IMR-90 (cell line): ENCODE measurements at regions not wholly inside any gene's neighbourhood (a gene's known extent, or its start where the extent isn't known, plus 50 kb on each side); places are given as distances from the start of the nearest gene placed in this dataset.

ENCODE experiments used
- ATAC-seq: fragments of 200-7000 bp; cut with Tn5 transposase; 2 replicates; pipeline ENCODE4 v1.9.1; 2020; ENCODE audit warnings: low read depth, mild to moderate bottlenecking, moderate library complexity
- BruUV-seq: library from RNA; stranded (reverse); fragments of 400-500 nt; replicated peaks from 2 replicates; lab custom pipeline; 2021; lab: Mats Ljungman, UMichigan
- CTCF ChIA-PET: fragments of 300-600 bp; formaldehyde crosslinking; extraction: SDS; loops from one replicate; lab custom pipeline; 2021; ENCODE audit warnings: antibody characterized with exemption; lab: Yijun Ruan, JAX
- POLR2A ChIA-PET: fragments of 300-600 bp; sonication (Branson Sonifier 250); formaldehyde crosslinking; loops from one replicate; lab custom pipeline; 2022; ENCODE audit warnings: antibody characterized with exemption; ENCODE audit not compliant: unreplicated experiment; lab: Charles Lee
- DNase-seq: peaks from one replicate; pipeline ENCODE4 v3.0.0; 2013
- H2AFZ ChIP-seq: replicated peaks from 2 replicates; pipeline ENCODE3; 2013; ENCODE audit warnings: low read length, mild to moderate bottlenecking; ENCODE audit not compliant: poor library complexity
- H2AK5ac ChIP-seq: 2 replicates; pipeline ENCODE4 v1.6.1; 2013; ENCODE audit warnings: low read depth, low read length, inconsistent platforms
- H2AK9ac ChIP-seq: replicated peaks from 2 replicates; pipeline ENCODE3; 2013; ENCODE audit warnings: mild to moderate bottlenecking, low read depth, low read length, moderate library complexity; ENCODE audit not compliant: poor library complexity
- H2BK120ac ChIP-seq: 2 replicates; pipeline ENCODE4 v1.6.1; 2013; ENCODE audit warnings: low read depth, low read length, inconsistent platforms
- H2BK15ac ChIP-seq: 3 replicates; pipeline ENCODE4 v1.6.1; 2013; ENCODE audit warnings: low read depth, low read length, inconsistent platforms
- H2BK20ac ChIP-seq: 2 replicates; pipeline ENCODE4 v1.6.1; 2013; ENCODE audit warnings: low read depth, mild to moderate bottlenecking, inconsistent platforms, low read length, moderate library complexity
- H2BK5ac ChIP-seq: 2 replicates; pipeline ENCODE4 v1.6.1; 2013; ENCODE audit warnings: mild to moderate bottlenecking, low read depth, low read length, inconsistent platforms; ENCODE audit not compliant: poor library complexity, severe bottlenecking
- H3K14ac ChIP-seq: replicated peaks from 2 replicates; pipeline ENCODE4 v1.6.1; 2013; ENCODE audit warnings: low read depth, low read length, inconsistent platforms
- H3K18ac ChIP-seq: 2 replicates; pipeline ENCODE4 v1.6.1; 2013; ENCODE audit warnings: low read depth, low read length, control low read depth
- H3K23ac ChIP-seq: 2 replicates; pipeline ENCODE4 v1.6.1; 2013; ENCODE audit warnings: low read depth, low read length, inconsistent platforms
- H3K27ac ChIP-seq: 2 replicates; pipeline ENCODE4 v1.5.1; 2013; ENCODE audit warnings: mild to moderate bottlenecking, control low read depth, low read length; ENCODE audit not compliant: insufficient read depth
- H3K27me3 ChIP-seq: 2 replicates; pipeline ENCODE4 v1.6.1; 2013; ENCODE audit warnings: low read length; ENCODE audit not compliant: control insufficient read depth, insufficient read depth
- H3K36me3 ChIP-seq: 2 replicates; pipeline ENCODE4 v1.6.1; 2013; ENCODE audit warnings: low read length, mixed read lengths; ENCODE audit not compliant: control insufficient read depth, insufficient read depth
- H3K4ac ChIP-seq: 2 replicates; pipeline ENCODE4 v1.6.1; 2013; ENCODE audit warnings: low read depth, low read length, inconsistent platforms
- H3K4me1 ChIP-seq: 2 replicates; pipeline ENCODE4 v1.6.1; 2013; ENCODE audit warnings: low read length, mixed read lengths; ENCODE audit not compliant: control insufficient read depth, insufficient read depth
- H3K4me2 ChIP-seq: 2 replicates; pipeline ENCODE4 v1.6.1; 2013; ENCODE audit warnings: low read depth, mild to moderate bottlenecking, control low read depth, low read length, moderate library complexity
- H3K4me3 ChIP-seq: 2 replicates; pipeline ENCODE4 v1.5.1; 2013; ENCODE audit warnings: low read depth, mild to moderate bottlenecking, control low read depth, low read length, moderate library complexity; ENCODE audit not compliant: insufficient read depth
- H3K56ac ChIP-seq: 2 replicates; pipeline ENCODE4 v1.6.1; 2013; ENCODE audit warnings: low read length, inconsistent platforms; ENCODE audit not compliant: insufficient read depth; ENCODE audit errors: extremely low read depth
- H3K79me1 ChIP-seq, 2 experiments: 2 replicates each; pipeline ENCODE4 v1.6.1; 2013; ENCODE audit warnings: low read length in 2 of 2, inconsistent platforms in 1 of 2, low read depth in 1 of 2
- H3K9ac ChIP-seq: 2 replicates; pipeline ENCODE4 v1.6.1; 2013; ENCODE audit warnings: low read depth, low read length, control low read depth
- H3K9me1 ChIP-seq: 2 replicates; pipeline ENCODE4 v1.6.1; 2013; ENCODE audit warnings: low read length, inconsistent platforms; ENCODE audit not compliant: insufficient read depth
- H3K9me3 ChIP-seq: 2 replicates; pipeline ENCODE4 v1.6.1; 2013; ENCODE audit warnings: low read length; ENCODE audit not compliant: control insufficient read depth, insufficient read depth
- H4K20me1 ChIP-seq: 2 replicates; pipeline ENCODE4 v1.6.1; 2013; ENCODE audit warnings: low read length, inconsistent platforms; ENCODE audit not compliant: insufficient read depth
- H4K5ac ChIP-seq: 2 replicates; pipeline ENCODE4 v1.6.1; 2013; ENCODE audit warnings: mild to moderate bottlenecking, low read depth, low read length, control low read depth
- H4K8ac ChIP-seq, 2 experiments: 2 replicates each; pipeline ENCODE4 v1.6.1; 2013; ENCODE audit warnings: low read depth in 2 of 2, low read length in 2 of 2, control low read depth in 1 of 2, inconsistent platforms in 1 of 2
- H4K91ac ChIP-seq: 2 replicates; pipeline ENCODE4 v1.6.1; 2013; ENCODE audit warnings: low read depth, low read length, inconsistent platforms; ENCODE audit not compliant: insufficient read depth
- BHLHE40 ChIP-seq: fragments of 150-350 bp; IDR thresholded peaks from 2 replicates; pipeline ENCODE4 v1.6.1; 2016; ENCODE audit warnings: mild to moderate bottlenecking, low read depth, low read length
- CEBPB ChIP-seq: IDR thresholded peaks from 2 replicates; pipeline ENCODE4 v1.6.1; 2012; ENCODE audit warnings: low read depth, low read length, improper control_type of control experiment
- CHD1 ChIP-seq: IDR thresholded peaks from 2 replicates; pipeline ENCODE4 v1.6.1; 2012; ENCODE audit warnings: low read depth, low read length, improper control_type of control experiment
- CTCF ChIP-seq: conservative IDR thresholded peaks from 2 replicates; pipeline ENCODE4 v1.5.1; 2012; ENCODE audit warnings: mild to moderate bottlenecking, low read depth, low read length, improper control_type of control experiment
- ELK1 ChIP-seq: fragments of 150-350 bp; IDR thresholded peaks from 2 replicates; pipeline ENCODE4 v1.6.1; 2016; ENCODE audit warnings: low read depth, mild to moderate bottlenecking, low read length, moderate library complexity, borderline replicate concordance
- MAFK ChIP-seq: IDR thresholded peaks from 2 replicates; pipeline ENCODE4 v1.6.1; 2012; ENCODE audit warnings: low read depth, low read length, improper control_type of control experiment
- MAZ ChIP-seq: IDR thresholded peaks from 2 replicates; pipeline ENCODE4 v1.6.1; 2012; ENCODE audit warnings: low read depth, mild to moderate bottlenecking, low read length, improper control_type of control experiment, moderate library complexity, borderline replicate concordance
- MXI1 ChIP-seq: IDR thresholded peaks from 2 replicates; pipeline ENCODE4 v1.6.1; 2012; ENCODE audit warnings: low read depth, mild to moderate bottlenecking, low read length, moderate library complexity, borderline replicate concordance
- RAD21 ChIP-seq: IDR thresholded peaks from 2 replicates; pipeline ENCODE4 v1.6.1; 2012; ENCODE audit warnings: low read length, improper control_type of control experiment
- RCOR1 ChIP-seq: IDR thresholded peaks from 2 replicates; pipeline ENCODE4 v1.6.1; 2012; ENCODE audit warnings: mild to moderate bottlenecking, low read length, improper control_type of control experiment; ENCODE audit not compliant: insufficient replicate concordance
- RFX5 ChIP-seq: IDR thresholded peaks from 2 replicates; pipeline ENCODE4 v1.8.0; 2012; ENCODE audit warnings: low read depth, mild to moderate bottlenecking, low read length, moderate library complexity
- SMC3 ChIP-seq: fragments of 150-350 bp; IDR thresholded peaks from 2 replicates; pipeline ENCODE4 v1.6.1; 2016; ENCODE audit warnings: low read depth, mild to moderate bottlenecking, antibody characterized with exemption, low read length, moderate library complexity
- WGBS, 2 experiments: methylation state at CpG; one replicate each; pipeline versions ENCODE4 v1.1.5 to v1.1.7; 2013; ENCODE audit warnings: missing lambda C conversion rate in 2 of 2; ENCODE audit not compliant: insufficient read length in 1 of 2; ENCODE audit errors: extremely low coverage in 2 of 2; 5-methylcytosine and 5-hydroxymethylcytosine counted together
- dilution Hi-C: fragments of 300-500 bp; cut with HindIII; formaldehyde crosslinking; loops from one replicate; pipeline ENCODE4 v1.14.3; 2018; ENCODE audit warnings: low sequenced_read_pairs; ENCODE audit not compliant: unreplicated experiment
- in situ Hi-C: fragments of 300-500 bp; cut with MboI; formaldehyde crosslinking; loops from 3 replicates; pipeline ENCODE4 v1.14.3; 2019; ENCODE audit warnings: low sequenced_read_pairs, inconsistent platforms, mixed read lengths
- intact Hi-C: fragments of 100-400 bp; cut with micrococcal nuclease; formaldehyde crosslinking; loops from 2 replicates; pipeline ENCODE4 v1.10.0; 2022

GRCh38 chr11:32500001-32500400, 64.7 kb upstream of the WT1 start:
- in situ Hi-C loops (no loop called here), intact Hi-C loops (no loop called here), dilution Hi-C loops (no loop called here)
- H3K4me3 ChIP-seq = no peak overlapping the region
- H3K27me3 ChIP-seq = no peaks in the 10 kb centered on the region
- no peaks in the 10 kb centered on the region for H3K9me3 ChIP-seq
- no peak overlapping the region for H2BK5ac ChIP-seq
- H3K4me2 ChIP-seq = no peak overlapping the region
- H3K23ac ChIP-seq = no peak overlapping the region
- no peak overlapping the region for H3K18ac ChIP-seq
- no peak overlapping the region for H3K56ac ChIP-seq
- H2AK9ac ChIP-seq = no peak overlapping the region
- no TSS peak for BruUV-seq
- H2BK120ac ChIP-seq = no peak overlapping the region
- no peaks in the 10 kb centered on the region for H3K36me3 ChIP-seq
- H3K9ac ChIP-seq = no peak overlapping the region
- no peaks in the 10 kb centered on the region for H3K9me1 ChIP-seq
- WGBS, 2 experiments = 40% methylated on average over 2 of the region's 5 CpGs; no CpG with 5 or more reads in 1 of the 2 experiments
- no peak for DNase-seq
- no peak overlapping the region for H2BK20ac ChIP-seq
- no peaks in the 10 kb centered on the region for H4K20me1 ChIP-seq
- no peaks in the 10 kb centered on the region for H3K79me1 ChIP-seq
- H4K8ac ChIP-seq = no peak overlapping the region
- POLR2A ChIA-PET = no interaction called here
- H2AK5ac ChIP-seq = no peak overlapping the region
- no peak for ATAC-seq
- CTCF ChIA-PET = no interaction called here
- no peak overlapping the region for H3K4ac ChIP-seq
- H2BK15ac ChIP-seq = no peak overlapping the region
- no peaks in the 10 kb centered on the region for H3K4me1 ChIP-seq
- H4K5ac ChIP-seq = no peak overlapping the region
- H3K27ac ChIP-seq = no peak overlapping the region
- no peak overlapping the region for H4K91ac ChIP-seq
- H2AFZ ChIP-seq = no peak overlapping the region
- no peak overlapping the region for H3K14ac ChIP-seq
- TF ChIP-seq CEBPB (no peak), SMC3 (no peak), MAZ (no peak), RCOR1 (no peak), RAD21 (no peak), MXI1 (no peak), MAFK (no peak), CHD1 (no peak), ELK1 (no peak), CTCF (no peak), RFX5 (no peak), BHLHE40 (no peak)
